HG02610 (cell line): ENCODE measurements at regions not wholly inside any gene's neighbourhood (a gene's known extent, or its start where the extent isn't known, plus 50 kb on each side); places are given as distances from the start of the nearest gene placed in this dataset.
"Not testable (repeated sequence)": the region's sequence is repeated elsewhere in the genome, so short reads cannot be mapped to it uniquely, and the experiment has no call there.

ENCODE experiments used
- ATAC-seq: cut with Tn5 transposase; IDR thresholded peaks from one replicate; pipeline ENCODE4 v1.9.1; 2021; ENCODE audit warnings: mild to moderate bottlenecking, moderate library complexity; ENCODE audit not compliant: unreplicated experiment

- ATAC-seq, result no peak
These were observed 330.3 kb upstream of the SGO1 start for GRCh38 chr3:20516311-20516710.

- ATAC-seq, result no peak
These were observed 329.8 kb upstream of the SGO1 start for GRCh38 chr3:20515834-20516233.

GRCh38 chr3:20511863-20512505 lies 326.0 kb upstream of the SGO1 start:
- peak; percentile 97 for ATAC-seq

GRCh38 chr3:20510396-20510795 lies 324.4 kb upstream of the SGO1 start:
- ATAC-seq, result no peak

- ATAC-seq, result no peak
These were observed 317.5 kb upstream of the SGO1 start for GRCh38 chr3:20503394-20504082.

GRCh38 chr3:20490996-20491395 lies 305.0 kb upstream of the SGO1 start:
- no peak for ATAC-seq

- no peak for ATAC-seq
These were observed 302.1 kb upstream of the SGO1 start for GRCh38 chr3:20488151-20488550.

GRCh38 chr3:20484126-20484525 lies 298.1 kb upstream of the SGO1 start:
- no peak for ATAC-seq

GRCh38 chr3:20482350-20482749 lies 296.3 kb upstream of the SGO1 start:
- no peak for ATAC-seq

- no peak for ATAC-seq
These were observed 294.9 kb upstream of the SGO1 start for GRCh38 chr3:20480786-20481365.

GRCh38 chr3:20478436-20478835 lies 292.4 kb upstream of the SGO1 start:
- no peak for ATAC-seq

- not testable (repeated sequence) for ATAC-seq
These were observed 278.2 kb upstream of the SGO1 start for GRCh38 chr3:20464237-20464636.

GRCh38 chr3:20462723-20463122 lies 276.7 kb upstream of the SGO1 start:
- ATAC-seq, result no peak

GRCh38 chr3:20462226-20462625 lies 276.2 kb upstream of the SGO1 start:
- no peak for ATAC-seq

- no peak for ATAC-seq
These were observed 273.1 kb upstream of the SGO1 start for GRCh38 chr3:20458994-20459716.

GRCh38 chr3:20456511-20456910 lies 270.5 kb upstream of the SGO1 start:
- no peak for ATAC-seq

GRCh38 chr3:20451170-20451569 lies 265.2 kb upstream of the SGO1 start:
- ATAC-seq, result no peak

- no peak for ATAC-seq
These were observed 264.6 kb upstream of the SGO1 start for GRCh38 chr3:20450611-20451010.

- no peak for ATAC-seq
These were observed 256.8 kb upstream of the SGO1 start for GRCh38 chr3:20442846-20443245.

GRCh38 chr3:20427268-20427667 lies 241.3 kb upstream of the SGO1 start:
- not testable (repeated sequence) for ATAC-seq

GRCh38 chr3:20425138-20425537 lies 239.1 kb upstream of the SGO1 start:
- ATAC-seq, result no peak

- ATAC-seq, result no peak
These were observed 238.1 kb upstream of the SGO1 start for GRCh38 chr3:20424086-20424485.
